ENCODE measurements at regions not wholly inside any gene's neighbourhood (a gene's known extent, or its start where the extent isn't known, plus 50 kb on each side); places are given as distances from the start of the nearest gene placed in this dataset.
"Not testable (repeated sequence)": the region's sequence is repeated elsewhere in the genome, so short reads cannot be mapped to it uniquely, and the experiment has no call there.

- ChIA-PET POLR2A (no interaction called here), CTCF (no interaction called here)
- Histone ChIP-seq H3K4me3 (ENCODE audit: control insufficient read depth in 1 of 7, extremely low read depth in 1 of 7, insufficient read depth in 4 of 7, low read depth in 2 of 7, low read length in 6 of 7) (no peak overlapping the region), H3K27ac (ENCODE audit: insufficient read depth in 1 of 2, low read depth in 1 of 2, low read length in 2 of 2, poor library complexity in 1 of 2, severe bottlenecking in 2 of 2) (no peak overlapping the region), H3K9me3 (ENCODE audit: control extremely low read depth in 1 of 5, control insufficient read depth in 4 of 5, insufficient read depth in 2 of 5, low read depth in 1 of 5, low read length in 4 of 5) (no peaks in the 10 kb centered on the region), H3K4me1 (ENCODE audit: control extremely low read depth in 1 of 4, control insufficient read depth in 4 of 4, insufficient read depth in 4 of 4, low read length in 3 of 4) (no peaks in the 10 kb centered on the region), H3K36me3 (ENCODE audit: control insufficient read depth in 4 of 4, insufficient read depth in 4 of 4, low read length in 3 of 4) (no peaks in the 10 kb centered on the region), H3K27me3 (replicated peaks in 2 of 5; ENCODE audit: control insufficient read depth in 4 of 5, insufficient read depth in 5 of 5, low read length in 4 of 5) (no peaks in the 10 kb centered on the region)
- no CpG with 5 or more reads among the region's 2 CpGs for WGBS (ENCODE audit: insufficient coverage)
- DNase-seq: no peak
Measured at GRCh38 chr13:88823114-88823513, 1151.9 kb downstream of the SLITRK5 start.

DNA sequence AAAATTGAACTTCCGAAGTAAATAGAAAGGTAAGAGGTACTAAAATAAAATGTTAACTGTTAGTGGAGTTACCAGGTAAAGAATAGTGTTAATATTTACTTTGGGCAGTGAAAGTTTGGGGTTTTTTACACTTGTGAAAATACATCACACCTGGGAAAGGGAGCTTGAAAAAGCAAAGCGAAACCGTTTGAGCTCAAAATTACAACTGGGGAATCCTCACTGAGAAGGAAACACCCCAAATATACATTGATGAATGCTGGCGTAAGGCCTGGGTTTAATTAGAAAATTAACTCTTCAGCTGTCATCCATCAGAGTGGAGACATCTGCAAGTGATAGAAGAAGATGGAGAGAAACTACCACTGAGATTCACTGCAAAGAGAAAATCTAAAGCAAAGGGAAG lies 1153.0 kb downstream of the SLITRK5 start:
- H3K4me3 ChIP-seq (ENCODE audit: control insufficient read depth in 1 of 7, extremely low read depth in 1 of 7, insufficient read depth in 4 of 7, low read depth in 2 of 7, low read length in 6 of 7): no peak overlapping the region
- peaks cover 0 to 2% (median 0%) of the 10 kb centered on the region in 5 experiments for H3K9me3 ChIP-seq (ENCODE audit: control extremely low read depth in 1 of 5, control insufficient read depth in 4 of 5, insufficient read depth in 2 of 5, low read depth in 1 of 5, low read length in 4 of 5)
- no peak for DNase-seq
- ChIA-PET CTCF (no interaction called here), POLR2A (no interaction called here)
- H3K4me1 ChIP-seq (ENCODE audit: control extremely low read depth in 1 of 4, control insufficient read depth in 4 of 4, insufficient read depth in 4 of 4, low read length in 3 of 4): no peaks in the 10 kb centered on the region
- H3K36me3 ChIP-seq (ENCODE audit: control insufficient read depth in 4 of 4, insufficient read depth in 4 of 4, low read length in 3 of 4): no peaks in the 10 kb centered on the region
- H3K27ac ChIP-seq (ENCODE audit: insufficient read depth in 1 of 2, low read depth in 1 of 2, low read length in 2 of 2, poor library complexity in 1 of 2, severe bottlenecking in 2 of 2): no peak overlapping the region
- 94% methylated on average over 2 of the region's 4 CpGs for WGBS (ENCODE audit: insufficient coverage)
- no peaks in the 10 kb centered on the region for H3K27me3 ChIP-seq (replicated peaks in 2 of 5; ENCODE audit: control insufficient read depth in 4 of 5, insufficient read depth in 5 of 5, low read length in 4 of 5)

GRCh38 chr13:88840085-88840484 lies 1168.9 kb downstream of the SLITRK5 start:
- ChIA-PET POLR2A (no interaction called here), CTCF (no interaction called here)
- DNase-seq: no peak
- no peaks in the 10 kb centered on the region for H3K4me1 ChIP-seq (ENCODE audit: control extremely low read depth in 1 of 4, control insufficient read depth in 4 of 4, insufficient read depth in 4 of 4, low read length in 3 of 4)
- no peaks in the 10 kb centered on the region for H3K36me3 ChIP-seq (ENCODE audit: control insufficient read depth in 4 of 4, insufficient read depth in 4 of 4, low read length in 3 of 4)
- no peaks in the 10 kb centered on the region for H3K9me3 ChIP-seq (ENCODE audit: control extremely low read depth in 1 of 5, control insufficient read depth in 4 of 5, insufficient read depth in 2 of 5, low read depth in 1 of 5, low read length in 4 of 5)
- no peak overlapping the region for H3K27ac ChIP-seq (ENCODE audit: insufficient read depth in 1 of 2, low read depth in 1 of 2, low read length in 2 of 2, poor library complexity in 1 of 2, severe bottlenecking in 2 of 2)
- no peaks in the 10 kb centered on the region for H3K27me3 ChIP-seq (replicated peaks in 2 of 5; ENCODE audit: control insufficient read depth in 4 of 5, insufficient read depth in 5 of 5, low read length in 4 of 5)
- H3K4me3 ChIP-seq (ENCODE audit: control insufficient read depth in 1 of 7, extremely low read depth in 1 of 7, insufficient read depth in 4 of 7, low read depth in 2 of 7, low read length in 6 of 7): no peak overlapping the region
- WGBS (ENCODE audit: insufficient coverage): 100% methylated on average over 2 of the region's 3 CpGs

- H3K9me3 ChIP-seq (ENCODE audit: control extremely low read depth in 1 of 5, control insufficient read depth in 4 of 5, insufficient read depth in 2 of 5, low read depth in 1 of 5, low read length in 4 of 5); DNase-seq; CTCF ChIA-PET; H3K36me3 ChIP-seq (ENCODE audit: control insufficient read depth in 4 of 4, insufficient read depth in 4 of 4, low read length in 3 of 4); H3K4me1 ChIP-seq (ENCODE audit: control extremely low read depth in 1 of 4, control insufficient read depth in 4 of 4, insufficient read depth in 4 of 4, low read length in 3 of 4); H3K27me3 ChIP-seq (replicated peaks in 2 of 5; ENCODE audit: control insufficient read depth in 4 of 5, insufficient read depth in 5 of 5, low read length in 4 of 5); H3K27ac ChIP-seq (ENCODE audit: insufficient read depth in 1 of 2, low read depth in 1 of 2, low read length in 2 of 2, poor library complexity in 1 of 2, severe bottlenecking in 2 of 2); POLR2A ChIA-PET; H3K4me3 ChIP-seq (ENCODE audit: control insufficient read depth in 1 of 7, extremely low read depth in 1 of 7, insufficient read depth in 4 of 7, low read depth in 2 of 7, low read length in 6 of 7): not testable (repeated sequence)
- 96% methylated on average over 3 of the region's 6 CpGs for WGBS (ENCODE audit: insufficient coverage)
Measured at GRCh38 chr13:88852293-88852692, 1181.1 kb downstream of the SLITRK5 start.

DNA sequence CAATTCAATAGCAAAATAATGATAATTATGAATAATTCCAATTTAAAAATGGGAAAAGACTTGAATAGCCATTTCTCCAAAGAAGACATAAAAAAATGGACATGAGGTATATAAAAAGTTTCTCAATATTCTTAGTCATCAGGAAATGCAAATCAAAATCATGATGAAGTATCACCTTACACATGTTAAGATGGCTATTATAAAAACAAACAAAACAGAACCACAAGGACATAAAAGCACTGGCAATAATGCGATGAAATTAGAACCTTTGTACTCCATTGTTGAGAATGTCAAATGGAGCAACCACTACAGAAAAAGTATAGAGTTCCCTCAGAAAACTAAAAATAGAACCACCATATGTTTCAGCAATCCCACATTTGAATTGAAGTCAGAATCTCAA lies 1186.1 kb downstream of the SLITRK5 start:
- Histone ChIP-seq H3K4me3 (ENCODE audit: control insufficient read depth in 1 of 7, extremely low read depth in 1 of 7, insufficient read depth in 4 of 7, low read depth in 2 of 7, low read length in 6 of 7) (no peak overlapping the region), H3K9me3 (ENCODE audit: control extremely low read depth in 1 of 5, control insufficient read depth in 4 of 5, insufficient read depth in 2 of 5, low read depth in 1 of 5, low read length in 4 of 5) (peaks cover 0 to 3% (median 0%) of the 10 kb centered on the region in 5 experiments), H3K36me3 (ENCODE audit: control insufficient read depth in 4 of 4, insufficient read depth in 4 of 4, low read length in 3 of 4) (no peaks in the 10 kb centered on the region), H3K27ac (ENCODE audit: insufficient read depth in 1 of 2, low read depth in 1 of 2, low read length in 2 of 2, poor library complexity in 1 of 2, severe bottlenecking in 2 of 2) (no peak overlapping the region), H3K4me1 (ENCODE audit: control extremely low read depth in 1 of 4, control insufficient read depth in 4 of 4, insufficient read depth in 4 of 4, low read length in 3 of 4) (no peaks in the 10 kb centered on the region), H3K27me3 (replicated peaks in 2 of 5; ENCODE audit: control insufficient read depth in 4 of 5, insufficient read depth in 5 of 5, low read length in 4 of 5) (no peaks in the 10 kb centered on the region)
- ChIA-PET CTCF (no interaction called here), POLR2A (no interaction called here)
- 100% methylated on average over 1 of the region's 1 CpG for WGBS (ENCODE audit: insufficient coverage)
- DNase-seq: no peak

DNA sequence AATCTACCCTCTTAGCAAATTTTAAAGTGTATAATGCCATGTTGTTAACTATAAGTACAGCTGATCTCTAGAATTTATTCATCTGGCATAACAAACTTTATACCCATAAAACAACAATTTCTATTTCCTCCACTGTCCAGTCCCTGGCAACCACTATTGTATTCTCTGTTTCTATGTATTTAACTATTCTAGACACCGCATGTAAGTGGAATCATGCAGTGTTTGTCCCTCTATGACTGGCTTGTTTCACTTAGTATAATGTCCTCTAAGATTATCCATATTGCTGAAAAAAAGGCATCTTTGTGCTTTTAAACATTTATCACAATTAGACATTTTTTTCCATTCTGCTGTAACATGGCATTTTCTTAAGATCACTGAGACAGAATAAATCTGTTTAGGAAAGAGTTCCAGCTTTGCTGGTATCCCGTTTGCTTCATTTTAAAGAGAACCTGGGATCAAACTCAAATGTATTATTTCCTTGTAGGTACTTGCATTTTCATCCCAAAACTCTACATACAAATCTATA lies 1191.0 kb downstream of the SLITRK5 start:
- Histone ChIP-seq H3K4me1 (ENCODE audit: control extremely low read depth in 1 of 4, control insufficient read depth in 4 of 4, insufficient read depth in 4 of 4, low read length in 3 of 4) (peaks cover 0 to 2% (median 0%) of the 10 kb centered on the region in 4 experiments), H3K9me3 (ENCODE audit: control extremely low read depth in 1 of 5, control insufficient read depth in 4 of 5, insufficient read depth in 2 of 5, low read depth in 1 of 5, low read length in 4 of 5) (no peaks in the 10 kb centered on the region), H3K36me3 (ENCODE audit: control insufficient read depth in 4 of 4, insufficient read depth in 4 of 4, low read length in 3 of 4) (no peaks in the 10 kb centered on the region), H3K27ac (ENCODE audit: insufficient read depth in 1 of 2, low read depth in 1 of 2, low read length in 2 of 2, poor library complexity in 1 of 2, severe bottlenecking in 2 of 2) (no peak overlapping the region), H3K4me3 (ENCODE audit: control insufficient read depth in 1 of 7, extremely low read depth in 1 of 7, insufficient read depth in 4 of 7, low read depth in 2 of 7, low read length in 6 of 7) (no peak overlapping the region), H3K27me3 (replicated peaks in 2 of 5; ENCODE audit: control insufficient read depth in 4 of 5, insufficient read depth in 5 of 5, low read length in 4 of 5) (no peaks in the 10 kb centered on the region)
- POLR2A ChIA-PET: no interaction called here
- no peak for DNase-seq
- WGBS (ENCODE audit: insufficient coverage): no CpG with 5 or more reads among the region's 2 CpGs
- CTCF ChIA-PET: no interaction called here

GRCh38 chr13:88863116-88863515 lies 1191.9 kb downstream of the SLITRK5 start:
- CTCF ChIA-PET: interaction anchor here (0.5 kb wide), 1 partner anchor 1870 kb away, joined by 3 read pairs; no protein-coding TSS in a partner anchor
- WGBS (ENCODE audit: insufficient coverage): 60% methylated on average over 1 of the region's 4 CpGs
- POLR2A ChIA-PET: no interaction called here

More at GRCh38 chr13:88863116-88863515, 1191.9 kb downstream of the SLITRK5 start:
- Histone ChIP-seq H3K27me3 (replicated peaks in 2 of 5; ENCODE audit: control insufficient read depth in 4 of 5, insufficient read depth in 5 of 5, low read length in 4 of 5) (no peaks in the 10 kb centered on the region), H3K27ac (ENCODE audit: insufficient read depth in 1 of 2, low read depth in 1 of 2, low read length in 2 of 2, poor library complexity in 1 of 2, severe bottlenecking in 2 of 2) (no peak overlapping the region), H3K9me3 (ENCODE audit: control extremely low read depth in 1 of 5, control insufficient read depth in 4 of 5, insufficient read depth in 2 of 5, low read depth in 1 of 5, low read length in 4 of 5) (no peaks in the 10 kb centered on the region), H3K36me3 (ENCODE audit: control insufficient read depth in 4 of 4, insufficient read depth in 4 of 4, low read length in 3 of 4) (no peaks in the 10 kb centered on the region), H3K4me3 (ENCODE audit: control insufficient read depth in 1 of 7, extremely low read depth in 1 of 7, insufficient read depth in 4 of 7, low read depth in 2 of 7, low read length in 6 of 7) (no peak overlapping the region), H3K4me1 (ENCODE audit: control extremely low read depth in 1 of 4, control insufficient read depth in 4 of 4, insufficient read depth in 4 of 4, low read length in 3 of 4) (peaks cover 0 to 2% (median 0%) of the 10 kb centered on the region in 4 experiments)
- no peak for DNase-seq
